ENCODE measurements at regions not wholly inside any gene's neighbourhood (a gene's known extent, or its start where the extent isn't known, plus 50 kb on each side); places are given as distances from the start of the nearest gene placed in this dataset.

DNA sequence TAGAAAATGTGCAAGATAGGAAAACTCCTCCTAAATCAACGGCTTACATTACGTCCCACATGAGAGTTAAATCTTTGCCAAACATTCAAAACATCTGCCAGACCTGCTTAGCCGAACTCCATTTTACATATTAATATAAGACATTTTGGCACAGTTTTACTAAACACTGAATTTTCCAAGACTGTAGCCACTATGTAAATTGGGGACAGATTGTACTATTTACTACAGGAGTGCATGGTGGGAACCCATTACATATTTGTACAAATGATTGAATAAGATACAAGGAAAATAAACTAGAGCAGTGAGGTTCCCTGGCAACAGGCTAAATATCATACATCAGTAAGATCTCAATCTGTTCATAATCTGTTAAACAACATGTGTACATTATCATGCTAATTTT, 1234.4 kb downstream of the KCNT2 start:
- Histone ChIP-seq H3K9me3 (ENCODE audit: insufficient read depth, low read depth, low read length) (no peaks in the 10 kb centered on the region), H3K23ac (ENCODE audit: low read length) (no peak overlapping the region), H3K4ac (ENCODE audit: low read depth, low read length) (no peak overlapping the region), H3K4me1 (ENCODE audit: control insufficient read depth in 1 of 2, insufficient read depth in 2 of 2, low read length in 2 of 2) (no peaks in the 10 kb centered on the region), H3K4me3 (ENCODE audit: low read depth, low read length) (no peak overlapping the region), H4K8ac (ENCODE audit: low read depth, low read length) (no peak overlapping the region), H3K27ac (ENCODE audit: low read depth, low read length) (no peak overlapping the region), H2BK120ac (ENCODE audit: insufficient read depth, low read length, poor library complexity) (no peak overlapping the region), H4K91ac (ENCODE audit: low read depth, low read length) (no peak overlapping the region), H3K36me3 (ENCODE audit: control insufficient read depth in 1 of 2, insufficient read depth in 2 of 2, low read length in 2 of 2) (no peaks in the 10 kb centered on the region), H2AK5ac (ENCODE audit: low read length) (no peak overlapping the region), H3K79me1 (ENCODE audit: low read length) (no peaks in the 10 kb centered on the region), H3K14ac (ENCODE audit: low read length) (no peak overlapping the region), H3K4me2 (ENCODE audit: low read length) (no peak overlapping the region), H2BK12ac (ENCODE audit: low read length) (no peak overlapping the region), H4K12ac (ENCODE audit: low read depth, low read length) (no peak overlapping the region), H2AFZ (ENCODE audit: insufficient read depth, low read length, poor library complexity) (no peak overlapping the region), H3K79me2 (ENCODE audit: control insufficient read depth, insufficient read depth, low read length, poor library complexity) (no peaks in the 10 kb centered on the region), H2BK5ac (ENCODE audit: low read depth, low read length, poor library complexity) (no peak overlapping the region), H3K27me3 (ENCODE audit: insufficient read depth, low read length) (no peaks in the 10 kb centered on the region), H3K18ac (ENCODE audit: low read length) (no peak overlapping the region), H3K9ac (ENCODE audit: low read length) (no peak overlapping the region)
- no CpG with 5 or more reads among the region's 3 CpGs for WGBS (ENCODE audit: extremely low coverage, insufficient coverage, insufficient read length)
- no peak for DNase-seq

DNA sequence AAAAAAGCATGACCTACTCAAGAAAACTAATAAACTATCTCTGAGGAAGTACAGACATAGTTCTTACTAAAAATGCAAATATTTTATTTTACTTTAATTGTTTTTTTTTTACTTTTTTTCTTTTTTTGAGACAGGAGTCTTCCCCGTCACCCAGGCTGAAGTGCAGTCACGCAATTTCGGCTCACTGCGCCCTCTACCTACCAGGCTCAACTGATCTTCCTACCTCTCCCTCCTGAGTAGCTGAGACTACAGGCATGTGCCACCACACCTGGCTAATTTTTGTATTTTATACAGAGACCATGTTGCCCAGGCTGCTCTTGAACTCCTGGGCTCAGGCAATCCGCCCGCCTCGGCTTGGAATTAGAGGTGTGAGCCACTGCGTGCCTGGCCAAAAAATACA, 1263.1 kb downstream of the KCNT2 start:
- Histone ChIP-seq H2BK120ac (ENCODE audit: insufficient read depth, low read length, poor library complexity) (no peak overlapping the region), H3K27ac (ENCODE audit: low read depth, low read length) (no peak overlapping the region), H3K14ac (ENCODE audit: low read length) (no peak overlapping the region), H4K8ac (ENCODE audit: low read depth, low read length) (no peak overlapping the region), H3K79me2 (ENCODE audit: control insufficient read depth, insufficient read depth, low read length, poor library complexity) (no peaks in the 10 kb centered on the region), H2BK5ac (ENCODE audit: low read depth, low read length, poor library complexity) (no peak overlapping the region), H3K4me3 (ENCODE audit: low read depth, low read length) (no peak overlapping the region), H2BK12ac (ENCODE audit: low read length) (no peak overlapping the region), H3K23ac (ENCODE audit: low read length) (no peak overlapping the region), H3K4me2 (ENCODE audit: low read length) (no peak overlapping the region), H4K91ac (ENCODE audit: low read depth, low read length) (no peak overlapping the region), H3K9ac (ENCODE audit: low read length) (no peak overlapping the region), H3K9me3 (ENCODE audit: insufficient read depth, low read depth, low read length) (no peaks in the 10 kb centered on the region), H3K27me3 (ENCODE audit: insufficient read depth, low read length) (no peaks in the 10 kb centered on the region), H3K4ac (ENCODE audit: low read depth, low read length) (no peak overlapping the region), H3K18ac (ENCODE audit: low read length) (no peak overlapping the region), H3K4me1 (ENCODE audit: control insufficient read depth in 1 of 2, insufficient read depth in 2 of 2, low read length in 2 of 2) (no peaks in the 10 kb centered on the region), H3K79me1 (ENCODE audit: low read length) (no peaks in the 10 kb centered on the region), H4K12ac (ENCODE audit: low read depth, low read length) (no peak overlapping the region), H3K36me3 (ENCODE audit: control insufficient read depth in 1 of 2, insufficient read depth in 2 of 2, low read length in 2 of 2) (no peaks in the 10 kb centered on the region), H2AK5ac (ENCODE audit: low read length) (no peak overlapping the region), H2AFZ (ENCODE audit: insufficient read depth, low read length, poor library complexity) (no peak overlapping the region)
- DNase-seq, result peak; percentile 13 to 37
- no CpG with 5 or more reads among the region's 8 CpGs for WGBS (ENCODE audit: extremely low coverage, insufficient coverage, insufficient read length)

DNA sequence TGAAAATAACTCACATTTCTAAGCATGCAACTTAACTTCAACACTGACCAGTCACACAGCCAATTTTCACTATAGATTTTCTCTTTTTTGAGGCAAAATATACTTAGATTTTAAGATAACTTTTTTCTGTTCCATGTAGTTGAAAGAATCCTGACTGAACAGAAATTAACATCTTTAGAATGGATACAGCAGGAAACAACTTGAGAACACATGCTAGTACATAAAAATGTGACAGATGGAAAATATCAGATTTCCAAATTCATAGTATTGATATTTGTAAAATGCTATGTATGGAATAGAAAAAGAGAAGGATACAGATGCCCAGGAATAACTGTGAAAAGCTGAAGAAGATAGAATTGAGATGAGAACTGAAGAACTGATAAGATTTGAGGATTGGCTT, 1270.6 kb downstream of the KCNT2 start:
- no peak overlapping the region for H4K8ac ChIP-seq (ENCODE audit: low read depth, low read length)

GRCh38 chr1:195336812-195337211, 1271.4 kb downstream of the KCNT2 start:
- no peak overlapping the region for H3K4ac ChIP-seq (ENCODE audit: low read depth, low read length)
- no peak overlapping the region for H3K27ac ChIP-seq (ENCODE audit: low read depth, low read length)
- H3K23ac ChIP-seq (ENCODE audit: low read length), result no peak overlapping the region
- H3K27me3 ChIP-seq (ENCODE audit: insufficient read depth, low read length), result no peaks in the 10 kb centered on the region
- H4K12ac ChIP-seq (ENCODE audit: low read depth, low read length), result no peak overlapping the region
- H2BK5ac ChIP-seq (ENCODE audit: low read depth, low read length, poor library complexity), result no peak overlapping the region
- no peak overlapping the region for H2BK12ac ChIP-seq (ENCODE audit: low read length)
- H3K4me2 ChIP-seq (ENCODE audit: low read length), result no peak overlapping the region
- no peak overlapping the region for H3K18ac ChIP-seq (ENCODE audit: low read length)
- no peak for DNase-seq
- H3K36me3 ChIP-seq (ENCODE audit: control insufficient read depth in 1 of 2, insufficient read depth in 2 of 2, low read length in 2 of 2), result no peaks in the 10 kb centered on the region
- no peaks in the 10 kb centered on the region for H3K4me1 ChIP-seq (ENCODE audit: control insufficient read depth in 1 of 2, insufficient read depth in 2 of 2, low read length in 2 of 2)
- H4K8ac ChIP-seq (ENCODE audit: low read depth, low read length), result no peak overlapping the region
- no CpG with 5 or more reads among the region's 1 CpG for WGBS (ENCODE audit: extremely low coverage, insufficient coverage, insufficient read length)
- H3K4me3 ChIP-seq (ENCODE audit: low read depth, low read length), result no peak overlapping the region
- H2AFZ ChIP-seq (ENCODE audit: insufficient read depth, low read length, poor library complexity), result no peak overlapping the region
- H3K14ac ChIP-seq (ENCODE audit: low read length), result no peak overlapping the region
- H4K91ac ChIP-seq (ENCODE audit: low read depth, low read length), result no peak overlapping the region
- H3K9me3 ChIP-seq (ENCODE audit: insufficient read depth, low read depth, low read length), result no peaks in the 10 kb centered on the region
- H3K79me2 ChIP-seq (ENCODE audit: control insufficient read depth, insufficient read depth, low read length, poor library complexity), result no peaks in the 10 kb centered on the region
- H2AK5ac ChIP-seq (ENCODE audit: low read length), result no peak overlapping the region
- H3K9ac ChIP-seq (ENCODE audit: low read length), result no peak overlapping the region
- no peak overlapping the region for H2BK120ac ChIP-seq (ENCODE audit: insufficient read depth, low read length, poor library complexity)
- H3K79me1 ChIP-seq (ENCODE audit: low read length), result no peaks in the 10 kb centered on the region

More for the DNA sequence above, 1270.6 kb downstream of the KCNT2 start:
- Histone ChIP-seq H3K27ac (ENCODE audit: low read depth, low read length) (no peak overlapping the region), H3K14ac (ENCODE audit: low read length) (no peak overlapping the region), H3K4ac (ENCODE audit: low read depth, low read length) (no peak overlapping the region), H2AFZ (ENCODE audit: insufficient read depth, low read length, poor library complexity) (no peak overlapping the region), H2BK5ac (ENCODE audit: low read depth, low read length, poor library complexity) (no peak overlapping the region), H3K9ac (ENCODE audit: low read length) (no peak overlapping the region), H3K4me3 (ENCODE audit: low read depth, low read length) (no peak overlapping the region), H2AK5ac (ENCODE audit: low read length) (no peak overlapping the region), H4K91ac (ENCODE audit: low read depth, low read length) (no peak overlapping the region), H3K36me3 (ENCODE audit: control insufficient read depth in 1 of 2, insufficient read depth in 2 of 2, low read length in 2 of 2) (no peaks in the 10 kb centered on the region), H3K4me1 (ENCODE audit: control insufficient read depth in 1 of 2, insufficient read depth in 2 of 2, low read length in 2 of 2) (no peaks in the 10 kb centered on the region), H2BK120ac (ENCODE audit: insufficient read depth, low read length, poor library complexity) (no peak overlapping the region), H2BK12ac (ENCODE audit: low read length) (no peak overlapping the region), H3K18ac (ENCODE audit: low read length) (no peak overlapping the region), H4K12ac (ENCODE audit: low read depth, low read length) (no peak overlapping the region), H3K23ac (ENCODE audit: low read length) (no peak overlapping the region), H3K4me2 (ENCODE audit: low read length) (no peak overlapping the region), H3K79me1 (ENCODE audit: low read length) (no peaks in the 10 kb centered on the region), H3K9me3 (ENCODE audit: insufficient read depth, low read depth, low read length) (no peaks in the 10 kb centered on the region), H3K79me2 (ENCODE audit: control insufficient read depth, insufficient read depth, low read length, poor library complexity) (no peaks in the 10 kb centered on the region), H3K27me3 (ENCODE audit: insufficient read depth, low read length) (no peaks in the 10 kb centered on the region)
- DNase-seq, result no peak
